AG04450 (cell line): ENCODE measurements at regions not wholly inside any gene's neighbourhood (a gene's known extent, or its start where the extent isn't known, plus 50 kb on each side); places are given as distances from the start of the nearest gene placed in this dataset.
"Not testable (repeated sequence)": the region's sequence is repeated elsewhere in the genome, so short reads cannot be mapped to it uniquely, and the experiment has no call there.

Experiments
- CTCF ChIA-PET: fragments of 300-600, 350-600 bp; formaldehyde crosslinking; extraction: SDS; loops from one replicate; lab custom pipeline; 2022; ENCODE audit warnings: antibody characterized with exemption, inconsistent platforms; lab: Charles Lee
- POLR2A ChIA-PET: fragments of 350-600 bp; formaldehyde crosslinking; extraction: SDS; loops from one replicate; lab custom pipeline; 2021; ENCODE audit warnings: antibody characterized with exemption, inconsistent platforms; lab: Yijun Ruan, JAX
- DNase-seq: peaks from one replicate; pipeline ENCODE4 v3.0.0-alpha.2; 2011; ENCODE audit warnings: low read depth, low spot score
- H3K27ac ChIP-seq: one replicate; pipeline ENCODE4 v1.5.1; 2012; ENCODE audit warnings: low read depth, low read length, control low read depth
- H3K27me3 ChIP-seq: one replicate; pipeline ENCODE4 v1.6.0; 2012; ENCODE audit warnings: low read length; ENCODE audit not compliant: control insufficient read depth, insufficient read depth
- H3K4me3 ChIP-seq: 2 replicates; pipeline ENCODE4 v1.5.1; 2011; ENCODE audit warnings: mild to moderate bottlenecking, low read depth, low read length, control low read depth
- H3K9me3 ChIP-seq: 2 replicates; pipeline ENCODE4 v1.5.1; 2012; ENCODE audit warnings: low read length; ENCODE audit not compliant: control insufficient read depth, insufficient read depth
- TF ChIP-seq, protein P1 (sequence below): IDR thresholded peaks from 2 replicates; pipeline ENCODE4 v1.5.1; 2011; ENCODE audit warnings: low read depth, low read length, control low read depth, inconsistent platforms

DNA sequence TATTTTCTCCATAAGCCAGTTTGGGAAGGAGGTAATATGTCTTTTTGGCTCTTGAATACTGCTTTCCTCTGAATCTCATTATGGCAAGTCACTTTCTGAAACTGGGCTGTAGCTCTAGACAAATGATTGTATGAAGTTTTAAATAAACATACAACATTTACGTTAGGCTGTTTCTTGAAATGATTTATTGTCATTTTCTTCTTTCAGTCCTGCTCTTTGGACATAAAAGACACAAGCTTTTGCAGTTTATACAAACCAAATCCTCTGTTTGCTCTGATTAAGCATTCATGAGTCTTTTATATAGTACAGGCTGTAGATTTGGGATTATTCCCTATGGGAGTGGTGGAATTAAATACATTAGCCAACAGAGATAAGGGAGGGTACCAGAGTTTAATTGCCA lies 139.7 kb downstream of the CEP120 start:
- no peaks in the 10 kb centered on the region for H3K9me3 ChIP-seq
- DNase-seq: no peak
- ChIA-PET POLR2A (no interaction called here), CTCF (interaction anchor here (0.8 kb wide), 1 partner anchor 8 kb away, joined by 3 read pairs; no protein-coding TSS in a partner anchor)
- no peaks in the 10 kb centered on the region for H3K27me3 ChIP-seq
- H3K4me3 ChIP-seq: no peak overlapping the region
- TF ChIP-seq, protein P1, sequence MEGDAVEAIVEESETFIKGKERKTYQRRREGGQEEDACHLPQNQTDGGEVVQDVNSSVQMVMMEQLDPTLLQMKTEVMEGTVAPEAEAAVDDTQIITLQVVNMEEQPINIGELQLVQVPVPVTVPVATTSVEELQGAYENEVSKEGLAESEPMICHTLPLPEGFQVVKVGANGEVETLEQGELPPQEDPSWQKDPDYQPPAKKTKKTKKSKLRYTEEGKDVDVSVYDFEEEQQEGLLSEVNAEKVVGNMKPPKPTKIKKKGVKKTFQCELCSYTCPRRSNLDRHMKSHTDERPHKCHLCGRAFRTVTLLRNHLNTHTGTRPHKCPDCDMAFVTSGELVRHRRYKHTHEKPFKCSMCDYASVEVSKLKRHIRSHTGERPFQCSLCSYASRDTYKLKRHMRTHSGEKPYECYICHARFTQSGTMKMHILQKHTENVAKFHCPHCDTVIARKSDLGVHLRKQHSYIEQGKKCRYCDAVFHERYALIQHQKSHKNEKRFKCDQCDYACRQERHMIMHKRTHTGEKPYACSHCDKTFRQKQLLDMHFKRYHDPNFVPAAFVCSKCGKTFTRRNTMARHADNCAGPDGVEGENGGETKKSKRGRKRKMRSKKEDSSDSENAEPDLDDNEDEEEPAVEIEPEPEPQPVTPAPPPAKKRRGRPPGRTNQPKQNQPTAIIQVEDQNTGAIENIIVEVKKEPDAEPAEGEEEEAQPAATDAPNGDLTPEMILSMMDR: no peak
- H3K27ac ChIP-seq: no peak overlapping the region

DNA sequence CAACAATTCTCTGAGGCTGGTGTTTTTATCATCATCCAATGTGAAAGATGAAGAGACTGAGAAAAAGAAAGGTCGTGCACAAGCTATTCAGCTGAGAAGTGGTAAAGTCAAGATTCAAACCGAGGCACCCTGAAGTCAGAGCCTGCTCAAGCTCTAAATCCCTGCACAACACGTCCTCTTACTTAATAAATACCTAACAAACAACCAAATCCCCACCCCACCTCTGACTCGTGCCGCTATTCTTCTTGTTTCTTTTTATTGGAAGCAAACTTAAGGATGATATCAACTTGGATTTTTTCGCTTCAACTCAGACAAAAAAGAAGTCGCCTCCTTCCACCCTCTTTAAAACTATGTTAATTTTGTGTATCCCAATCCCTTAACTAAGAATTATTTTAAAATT lies 140.2 kb downstream of the CEP120 start:
- POLR2A ChIA-PET: no interaction called here
- TF ChIP-seq, protein P1: no peak
- no peak for DNase-seq

DNA sequence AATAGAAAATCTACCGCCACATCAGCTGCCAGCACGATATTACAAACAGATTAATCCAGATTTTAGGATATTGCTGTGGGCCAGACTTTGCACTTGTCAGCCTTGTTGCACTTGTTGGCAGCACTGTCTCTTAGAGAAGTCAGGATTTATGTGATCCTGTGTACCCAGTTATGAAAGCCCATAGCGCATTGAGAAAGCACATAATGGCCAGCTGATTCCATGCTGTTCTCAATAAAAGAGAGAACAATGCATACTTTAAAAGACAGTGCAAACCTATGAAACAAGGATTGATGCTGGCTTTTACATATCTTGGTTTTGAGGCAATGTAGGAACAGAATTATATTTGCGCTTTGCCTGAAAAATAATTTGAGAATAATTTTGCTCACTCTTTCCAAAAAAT lies 140.8 kb downstream of the CEP120 start:
- CTCF ChIA-PET: no interaction called here

More for the DNA sequence above, 140.2 kb downstream of the CEP120 start:
- CTCF ChIA-PET: interaction anchor here (0.8 kb wide), 1 partner anchor 8 kb away, joined by 3 read pairs; no protein-coding TSS in a partner anchor
- Histone ChIP-seq H3K4me3 (no peak overlapping the region), H3K9me3 (no peaks in the 10 kb centered on the region), H3K27me3 (no peaks in the 10 kb centered on the region), H3K27ac (no peak overlapping the region)

GRCh38 chr5:123280854-123281253 lies 142.3 kb downstream of the CEP120 start:
- H3K9me3 ChIP-seq, H3K27me3 ChIP-seq, H3K4me3 ChIP-seq, H3K27ac ChIP-seq, POLR2A ChIA-PET, DNase-seq: not testable (repeated sequence)
- CTCF ChIA-PET: interaction anchor here (0.6 to 1.2 kb wide), 2 partner anchors 30 to 64 kb away, joined by 3 read pairs; no protein-coding TSS in a partner anchor

More for the DNA sequence above, 140.8 kb downstream of the CEP120 start:
- TF ChIP-seq, protein P1: no peak
- no peak for DNase-seq
- Histone ChIP-seq H3K4me3 (no peak overlapping the region), H3K9me3 (no peaks in the 10 kb centered on the region), H3K27ac (no peak overlapping the region), H3K27me3 (no peaks in the 10 kb centered on the region)
- POLR2A ChIA-PET: no interaction called here

DNA sequence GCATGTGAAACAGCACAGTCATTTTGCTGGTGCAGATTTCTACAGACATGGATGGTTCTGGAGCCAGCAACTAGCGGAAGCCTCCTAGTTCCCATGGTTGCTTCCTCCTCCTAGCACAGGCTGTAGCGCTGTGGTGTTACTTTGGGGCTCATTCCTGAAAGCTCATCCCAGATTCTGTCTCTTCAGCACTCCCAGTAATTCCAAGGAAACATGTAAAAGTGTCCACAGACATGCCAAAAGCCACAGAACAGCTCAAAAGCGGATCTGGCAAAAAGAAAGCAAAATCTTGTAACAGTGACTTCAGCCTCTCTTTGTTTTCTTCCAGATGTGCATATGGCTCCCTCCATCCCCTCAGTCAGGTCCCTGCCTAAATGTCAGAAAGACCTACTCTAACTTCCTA lies 144.1 kb downstream of the CEP120 start:
- Histone ChIP-seq H3K4me3 (no peak overlapping the region), H3K27me3 (no peaks in the 10 kb centered on the region), H3K9me3 (no peaks in the 10 kb centered on the region), H3K27ac (no peak overlapping the region)
- CTCF ChIA-PET: interaction anchor here (1.0 kb wide), 1 partner anchor 66 kb away, joined by 3 read pairs; no protein-coding TSS in a partner anchor
- POLR2A ChIA-PET: no interaction called here
- TF ChIP-seq, protein P1: no peak
- no peak for DNase-seq
